A673 (cell line): ENCODE measurements at regions not wholly inside any gene's neighbourhood (a gene's known extent, or its start where the extent isn't known, plus 50 kb on each side); places are given as distances from the start of the nearest gene placed in this dataset.

ENCODE experiments used
- BruUV-seq: library from RNA; stranded (reverse); fragments of 400-500 nt; replicated peaks from 2 replicates; lab custom pipeline; 2021; lab: Mats Ljungman, UMichigan
- CTCF ChIA-PET: fragments of 300-600 bp; sonication (Branson Sonifier 250); formaldehyde crosslinking; loops from one replicate; lab custom pipeline; 2022; ENCODE audit warnings: antibody characterized with exemption; lab: Charles Lee
- POLR2A ChIA-PET: fragments of 300-600 bp; sonication (Branson Sonifier 250); formaldehyde crosslinking; loops from one replicate; lab custom pipeline; 2022; ENCODE audit warnings: antibody characterized with exemption; ENCODE audit not compliant: low non-redundant PET; lab: Charles Lee
- DNase-seq: peaks from one replicate; pipeline ENCODE4 v3.0.0-alpha.2; 2015; ENCODE audit warnings: low spot score
- H3K27ac ChIP-seq: fragments of 200-600 bp; sonication (generic); 2 replicates; pipeline ENCODE4 v1.5.1; 2016; ENCODE audit warnings: mixed run types, low read depth, mild to moderate bottlenecking, mixed read lengths, antibody characterized with exemption, low read length; ENCODE audit not compliant: poor library complexity, severe bottlenecking
- H3K27me3 ChIP-seq: fragments of 200-600 bp; sonication (generic); replicated peaks from 2 replicates; pipeline ENCODE4 v1.6.1; 2017; ENCODE audit warnings: mixed run types, low read depth, mild to moderate bottlenecking, mixed read lengths, antibody characterized with exemption, low read length; ENCODE audit not compliant: insufficient read depth, poor library complexity
- H3K36me3 ChIP-seq: fragments of 200-600 bp; sonication (generic); 2 replicates; pipeline ENCODE4 v1.6.1; 2016; ENCODE audit warnings: mixed run types, mild to moderate bottlenecking, mixed read lengths, antibody characterized with exemption, low read length; ENCODE audit not compliant: insufficient read depth, poor library complexity, severe bottlenecking
- H3K4me1 ChIP-seq: fragments of 200-600 bp; sonication (generic); 2 replicates; pipeline ENCODE4 v1.6.1; 2017; ENCODE audit warnings: mixed run types, mild to moderate bottlenecking, mixed read lengths, antibody characterized with exemption, low read length; ENCODE audit not compliant: insufficient read depth, poor library complexity, severe bottlenecking
- H3K4me3 ChIP-seq: fragments of 200-600 bp; sonication (generic); 2 replicates; pipeline ENCODE4 v1.5.1; 2016; ENCODE audit warnings: low read depth, mixed run types, mild to moderate bottlenecking, mixed read lengths, low read length; ENCODE audit not compliant: poor library complexity, severe bottlenecking
- H3K9me3 ChIP-seq: fragments of 200-600 bp; sonication (generic); 2 replicates; pipeline ENCODE4 v1.6.1; 2016; ENCODE audit warnings: mixed run types, low read depth, mild to moderate bottlenecking, mixed read lengths, antibody characterized with exemption, low read length; ENCODE audit not compliant: poor library complexity, severe bottlenecking
- CTCF ChIP-seq: fragments of 300-800, 200-600 bp; sonication (generic); conservative IDR thresholded peaks from 2 replicates; pipeline ENCODE4 v1.5.1; 2017; ENCODE audit warnings: low read depth, mild to moderate bottlenecking, antibody characterized with exemption, low read length, moderate library complexity, mixed read lengths
- EZH2 ChIP-seq: fragments of 200-600 bp; sonication (generic); IDR thresholded peaks from 2 replicates; pipeline ENCODE4 v1.6.1; 2017; ENCODE audit warnings: borderline replicate concordance, low read depth, mild to moderate bottlenecking, mixed read lengths, antibody characterized with exemption, low read length; ENCODE audit not compliant: poor library complexity, severe bottlenecking
- intact Hi-C: fragments of 100-400 bp; cut with micrococcal nuclease; formaldehyde crosslinking; loops from one replicate; pipeline ENCODE4 v1.10.0; 2022; ENCODE audit not compliant: unreplicated experiment

DNA sequence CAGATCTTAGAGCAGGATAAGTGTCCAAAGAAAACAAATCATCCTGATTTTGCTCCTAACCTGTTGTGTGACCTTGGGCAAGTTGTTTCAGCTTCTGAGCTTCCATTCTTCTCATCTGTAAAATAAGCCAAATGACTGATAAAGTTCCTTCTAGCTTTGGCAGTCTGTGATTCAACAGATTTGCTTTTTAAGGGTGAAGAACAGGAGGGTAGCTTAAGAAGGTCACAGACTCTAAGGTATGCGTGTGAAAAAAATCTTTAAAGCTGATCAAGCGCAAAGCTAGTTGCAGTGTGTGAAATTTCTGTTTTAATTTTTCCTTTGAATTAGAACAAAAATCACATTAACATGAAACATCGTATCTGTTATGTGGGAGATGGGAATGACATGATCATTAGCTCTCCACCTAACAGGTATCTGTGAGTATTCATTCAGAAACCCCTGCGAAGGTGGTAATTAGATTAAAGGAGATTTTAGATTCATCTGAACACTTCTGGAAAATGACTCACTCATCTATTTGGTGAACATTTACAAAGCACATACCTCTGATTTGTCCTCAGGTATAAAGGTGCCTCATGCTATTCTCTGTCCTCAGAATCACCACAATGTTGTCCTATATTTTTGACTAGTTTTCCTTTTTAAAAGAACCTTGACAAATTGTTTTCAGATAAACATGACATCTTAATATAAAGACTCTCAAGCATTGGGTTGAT is 131.9 kb upstream of the CPM start:
- Histone ChIP-seq H3K36me3 (no peaks in the 10 kb centered on the region), H3K27ac (no peak overlapping the region), H3K9me3 (no peaks in the 10 kb centered on the region), H3K4me1 (peaks cover 12% of the 10 kb centered on the region), H3K4me3 (no peak overlapping the region), H3K27me3 (no peaks in the 10 kb centered on the region)
- TF ChIP-seq EZH2, result no peak
- no peak for TF ChIP-seq CTCF
- DNase-seq, result no peak
- ChIA-PET POLR2A (interaction anchor here (0.6 kb wide), 1 partner anchor 40 kb away, joined by 3 read pairs; no protein-coding TSS in a partner anchor), CTCF (no interaction called here)
- intact Hi-C loops, result no loop called here
- BruUV-seq, result no TSS peak

DNA sequence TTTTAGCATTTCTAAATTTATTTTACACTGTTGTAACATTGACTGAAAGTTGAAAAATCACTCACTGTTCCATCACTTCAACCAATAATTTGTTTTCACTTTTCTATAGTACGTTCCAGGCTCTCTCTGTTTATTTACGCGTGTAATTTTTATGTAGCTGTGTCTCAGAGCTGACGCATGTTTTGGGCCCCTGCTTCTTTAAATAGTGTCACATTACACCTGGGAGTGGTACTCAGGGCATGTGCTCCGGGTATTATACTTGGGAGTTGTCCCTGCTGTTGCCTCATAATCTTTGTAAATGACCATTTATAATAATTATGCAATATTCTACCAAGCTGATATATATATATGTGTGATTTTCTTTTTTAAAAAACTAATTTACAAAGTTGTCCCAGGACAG is 132.8 kb upstream of the CPM start:
- Histone ChIP-seq H3K27me3 (no peaks in the 10 kb centered on the region), H3K36me3 (no peaks in the 10 kb centered on the region), H3K27ac (no peak overlapping the region), H3K4me3 (no peak overlapping the region), H3K9me3 (no peaks in the 10 kb centered on the region), H3K4me1 (peaks cover 12% of the 10 kb centered on the region)
- ChIA-PET POLR2A (no interaction called here), CTCF (no interaction called here)
- TF ChIP-seq CTCF, result no peak
- TF ChIP-seq EZH2, result no peak
- BruUV-seq, result no TSS peak
- intact Hi-C loops, result no loop called here
- DNase-seq, result no peak

DNA sequence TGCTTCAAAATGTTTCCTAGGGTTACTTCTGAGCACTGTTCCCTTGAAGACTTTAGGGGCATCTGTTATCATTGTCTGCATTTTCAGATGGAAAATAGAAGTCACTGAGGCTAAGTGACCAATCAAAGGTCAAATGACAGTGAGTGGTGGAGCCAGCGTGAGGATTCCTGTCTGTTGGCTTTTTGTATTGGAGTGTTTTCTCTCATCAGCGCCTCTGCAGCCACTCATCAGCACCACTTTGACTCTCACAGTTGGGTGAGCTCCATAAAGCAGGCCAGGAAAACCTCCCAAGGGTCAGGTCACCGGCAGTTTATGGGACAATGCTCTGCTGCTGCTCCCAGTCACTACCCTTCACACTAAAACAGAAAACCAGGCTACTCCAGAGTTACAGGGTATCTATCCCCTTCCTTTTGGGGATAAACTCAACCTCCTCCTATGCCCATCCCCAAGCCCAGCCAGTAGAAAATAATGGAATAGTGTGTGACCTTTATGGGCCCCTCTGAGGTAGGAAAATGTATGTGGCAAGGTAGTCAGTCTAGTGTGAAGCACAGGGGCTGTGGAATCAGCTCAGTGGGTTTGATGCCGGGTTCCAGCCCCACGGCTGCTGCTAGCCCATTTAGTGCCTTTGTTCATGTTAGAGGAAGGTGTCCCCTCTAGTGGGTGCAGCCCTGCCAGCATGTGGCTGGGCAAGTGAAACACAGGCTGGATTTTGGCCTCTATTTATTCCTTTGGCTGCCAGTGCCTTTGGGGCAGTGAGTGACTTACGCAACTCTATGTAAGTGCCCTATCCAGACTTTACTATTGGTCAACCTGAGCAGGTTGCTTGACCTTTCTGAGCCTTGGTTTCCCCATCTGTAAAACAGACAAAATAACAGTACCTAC is 133.8 kb upstream of the CPM start:
- CTCF ChIA-PET, result no interaction called here
- no peak for TF ChIP-seq CTCF
- BruUV-seq, result no TSS peak

More for the DNA sequence above, 133.8 kb upstream of the CPM start:
- no peaks in the 10 kb centered on the region for H3K36me3 ChIP-seq
- H3K4me1 ChIP-seq, result peaks cover 12% of the 10 kb centered on the region
- POLR2A ChIA-PET, result no interaction called here
- no peak overlapping the region for H3K27ac ChIP-seq
- no peaks in the 10 kb centered on the region for H3K9me3 ChIP-seq
- no peak for DNase-seq
- no peak overlapping the region for H3K4me3 ChIP-seq
- H3K27me3 ChIP-seq, result no peaks in the 10 kb centered on the region
- intact Hi-C loops, result no loop called here
